Cardiac fibroblast (primary cell): ENCODE measurements at regions not wholly inside any gene's neighbourhood (a gene's known extent, or its start where the extent isn't known, plus 50 kb on each side); places are given as distances from the start of the nearest gene placed in this dataset.

Source experiments
- DNase-seq, 2 donors: peaks; one replicate each; pipeline versions ENCODE4 v3.0.0 to v3.0.0-alpha.2; 2010; ENCODE audit warnings: low read depth in 2 of 2
- H3K4me3 ChIP-seq, 2 donors: replicated peaks in 1 of 2; 1 replicate in 1 of 2; 2 replicates in 1 of 2; pipeline ENCODE4 v1.5.1; 2011; ENCODE audit warnings: low read depth in 2 of 2, low read length in 2 of 2, mild to moderate bottlenecking in 2 of 2, moderate library complexity in 1 of 2
- TF ChIP-seq, protein P1 (sequence below): IDR thresholded peaks from one replicate; pipeline ENCODE4 v1.5.1; 2011; ENCODE audit warnings: low read depth, mild to moderate bottlenecking, low read length, inconsistent platforms

DNA sequence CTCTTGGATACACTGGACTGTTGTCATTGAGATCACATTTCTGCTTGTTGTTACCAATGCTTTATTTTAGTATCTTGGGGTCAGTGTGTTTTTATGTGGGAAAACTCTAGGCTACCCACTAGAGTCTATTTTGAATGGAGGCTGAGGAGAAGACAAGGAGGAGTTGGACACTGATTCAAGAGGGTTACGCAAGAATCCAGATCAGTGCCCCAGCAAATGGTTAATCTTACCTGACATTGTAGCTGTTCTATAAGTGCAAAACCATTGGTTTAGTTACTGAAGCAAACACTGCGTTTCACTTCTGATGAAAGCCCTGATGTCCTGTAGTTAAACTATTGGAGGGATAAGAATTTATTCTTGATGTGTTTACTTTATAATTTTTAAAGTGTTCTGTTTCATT, 331.1 kb upstream of the NR3C2 start:
- no peak overlapping the region for H3K4me3 ChIP-seq
- no peak for DNase-seq
- TF ChIP-seq, protein P1, sequence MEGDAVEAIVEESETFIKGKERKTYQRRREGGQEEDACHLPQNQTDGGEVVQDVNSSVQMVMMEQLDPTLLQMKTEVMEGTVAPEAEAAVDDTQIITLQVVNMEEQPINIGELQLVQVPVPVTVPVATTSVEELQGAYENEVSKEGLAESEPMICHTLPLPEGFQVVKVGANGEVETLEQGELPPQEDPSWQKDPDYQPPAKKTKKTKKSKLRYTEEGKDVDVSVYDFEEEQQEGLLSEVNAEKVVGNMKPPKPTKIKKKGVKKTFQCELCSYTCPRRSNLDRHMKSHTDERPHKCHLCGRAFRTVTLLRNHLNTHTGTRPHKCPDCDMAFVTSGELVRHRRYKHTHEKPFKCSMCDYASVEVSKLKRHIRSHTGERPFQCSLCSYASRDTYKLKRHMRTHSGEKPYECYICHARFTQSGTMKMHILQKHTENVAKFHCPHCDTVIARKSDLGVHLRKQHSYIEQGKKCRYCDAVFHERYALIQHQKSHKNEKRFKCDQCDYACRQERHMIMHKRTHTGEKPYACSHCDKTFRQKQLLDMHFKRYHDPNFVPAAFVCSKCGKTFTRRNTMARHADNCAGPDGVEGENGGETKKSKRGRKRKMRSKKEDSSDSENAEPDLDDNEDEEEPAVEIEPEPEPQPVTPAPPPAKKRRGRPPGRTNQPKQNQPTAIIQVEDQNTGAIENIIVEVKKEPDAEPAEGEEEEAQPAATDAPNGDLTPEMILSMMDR, result no peak

GRCh38 chr4:148770848-148771247, 328.6 kb upstream of the NR3C2 start:
- DNase-seq, result peak in 1 of 2 donors; percentile 62
- no peak overlapping the region for H3K4me3 ChIP-seq
- TF ChIP-seq, protein P1, result no peak

DNA sequence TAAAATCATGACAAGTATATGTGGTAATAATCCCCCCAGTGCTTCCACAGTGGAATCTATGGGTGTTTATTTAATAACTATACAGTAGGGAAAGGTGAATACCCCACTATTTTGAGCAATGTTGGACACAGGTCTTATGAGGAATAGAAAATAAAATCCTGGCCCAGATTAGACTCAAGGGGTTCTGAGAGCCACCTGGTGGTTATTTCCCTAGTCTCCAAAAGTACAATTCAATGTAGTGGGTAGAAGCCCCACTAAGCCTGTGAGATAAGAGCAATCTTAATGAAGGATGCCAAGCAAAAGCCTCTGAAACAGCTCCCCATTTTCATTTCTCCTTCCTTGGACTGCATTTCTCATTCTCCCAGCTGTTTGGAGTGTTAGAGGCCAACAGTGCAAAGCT, 328.2 kb upstream of the NR3C2 start:
- no peak for DNase-seq
- no peak overlapping the region for H3K4me3 ChIP-seq
- TF ChIP-seq, protein P1, result no peak

DNA sequence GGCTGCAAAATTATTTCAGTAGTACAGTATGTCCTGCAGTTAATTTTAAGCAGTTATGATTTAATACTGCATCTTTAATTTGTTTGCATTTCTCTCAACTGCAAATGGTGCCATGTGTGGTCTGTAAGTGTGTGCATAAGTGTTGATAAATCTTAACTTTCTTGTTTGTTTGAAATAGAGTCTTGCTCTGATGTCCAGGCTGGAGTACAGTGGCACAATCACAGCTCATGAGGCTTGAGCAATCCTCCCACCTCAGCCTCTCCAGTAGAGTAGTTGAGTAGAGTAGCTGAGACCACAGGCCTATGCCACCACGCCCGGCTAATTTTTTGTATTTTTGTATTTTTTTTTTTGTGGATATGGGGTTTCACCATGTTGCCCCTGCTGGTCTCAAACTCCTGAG, 322.5 kb upstream of the NR3C2 start:
- no peak for DNase-seq
- TF ChIP-seq, protein P1, result no peak
- no peak overlapping the region for H3K4me3 ChIP-seq

DNA sequence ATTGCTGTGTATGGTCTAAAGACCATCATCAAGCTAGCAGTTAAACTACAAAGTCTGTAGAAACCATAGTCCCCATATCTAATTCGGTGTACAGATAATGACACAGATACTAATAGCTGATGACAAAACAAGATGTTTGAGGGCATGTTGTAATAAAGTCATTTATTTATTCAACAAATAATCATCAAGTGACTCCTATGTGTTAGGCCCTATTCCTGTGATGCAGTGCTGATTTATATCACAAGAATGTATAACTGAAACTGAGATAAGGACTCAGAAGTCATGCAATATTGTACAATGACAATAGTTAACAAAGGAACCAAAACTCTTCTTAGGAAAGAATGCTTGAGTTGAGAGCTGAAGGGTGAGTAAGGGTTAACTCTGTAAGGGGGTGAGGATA, 315.0 kb upstream of the NR3C2 start:
- TF ChIP-seq, protein P1, result no peak
- peak in 1 of 2 donors; percentile 54 for DNase-seq
- H3K4me3 ChIP-seq, result no peak overlapping the region

GRCh38 chr4:148749403-148749802, 307.2 kb upstream of the NR3C2 start:
- peak in 1 of 2 donors; percentile 31 for DNase-seq
- no peak overlapping the region for H3K4me3 ChIP-seq
- TF ChIP-seq, protein P1, result no peak

- TF ChIP-seq, protein P1, result no peak
- DNase-seq, result no peak
- no peak overlapping the region for H3K4me3 ChIP-seq
Observed at GRCh38 chr4:148747721-148748268, 305.6 kb upstream of the NR3C2 start.
